ENCODE measurements at regions not wholly inside any gene's neighbourhood (a gene's known extent, or its start where the extent isn't known, plus 50 kb on each side); places are given as distances from the start of the nearest gene placed in this dataset.

DNA sequence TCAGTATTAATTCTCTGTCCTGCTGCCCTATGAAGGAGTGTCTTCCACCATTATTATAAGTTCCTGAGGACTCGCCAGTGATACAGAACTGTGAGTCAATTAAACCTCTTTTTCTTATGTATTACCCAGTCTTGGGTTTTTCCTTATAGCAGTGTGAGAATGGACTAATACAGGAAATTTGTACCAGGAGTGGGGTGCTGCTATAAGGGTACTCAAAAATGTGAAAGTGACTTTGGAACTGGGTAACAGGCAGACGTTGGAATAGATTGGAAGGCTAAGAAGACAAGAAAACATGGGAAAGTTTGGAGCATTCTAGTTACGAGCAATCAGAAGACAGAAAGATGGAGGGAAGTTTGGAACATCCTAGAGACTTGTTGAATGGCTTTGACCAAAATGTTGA is 616.7 kb upstream of the EPHA7 start:
- TF ChIP-seq, protein P1, sequence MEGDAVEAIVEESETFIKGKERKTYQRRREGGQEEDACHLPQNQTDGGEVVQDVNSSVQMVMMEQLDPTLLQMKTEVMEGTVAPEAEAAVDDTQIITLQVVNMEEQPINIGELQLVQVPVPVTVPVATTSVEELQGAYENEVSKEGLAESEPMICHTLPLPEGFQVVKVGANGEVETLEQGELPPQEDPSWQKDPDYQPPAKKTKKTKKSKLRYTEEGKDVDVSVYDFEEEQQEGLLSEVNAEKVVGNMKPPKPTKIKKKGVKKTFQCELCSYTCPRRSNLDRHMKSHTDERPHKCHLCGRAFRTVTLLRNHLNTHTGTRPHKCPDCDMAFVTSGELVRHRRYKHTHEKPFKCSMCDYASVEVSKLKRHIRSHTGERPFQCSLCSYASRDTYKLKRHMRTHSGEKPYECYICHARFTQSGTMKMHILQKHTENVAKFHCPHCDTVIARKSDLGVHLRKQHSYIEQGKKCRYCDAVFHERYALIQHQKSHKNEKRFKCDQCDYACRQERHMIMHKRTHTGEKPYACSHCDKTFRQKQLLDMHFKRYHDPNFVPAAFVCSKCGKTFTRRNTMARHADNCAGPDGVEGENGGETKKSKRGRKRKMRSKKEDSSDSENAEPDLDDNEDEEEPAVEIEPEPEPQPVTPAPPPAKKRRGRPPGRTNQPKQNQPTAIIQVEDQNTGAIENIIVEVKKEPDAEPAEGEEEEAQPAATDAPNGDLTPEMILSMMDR (IDR thresholded peaks at IDR 0.05): no peak
- TF ChIP-seq EZH2 (IDR thresholded peaks at IDR 0.05) (no peak), EZH2phosphoT487 (IDR thresholded peaks at IDR 0.05) (no peak)

All from neural progenitor cell (in vitro differentiated cells).